ENCODE measurements at regions not wholly inside any gene's neighbourhood (a gene's known extent, or its start where the extent isn't known, plus 50 kb on each side); places are given as distances from the start of the nearest gene placed in this dataset.

DNA sequence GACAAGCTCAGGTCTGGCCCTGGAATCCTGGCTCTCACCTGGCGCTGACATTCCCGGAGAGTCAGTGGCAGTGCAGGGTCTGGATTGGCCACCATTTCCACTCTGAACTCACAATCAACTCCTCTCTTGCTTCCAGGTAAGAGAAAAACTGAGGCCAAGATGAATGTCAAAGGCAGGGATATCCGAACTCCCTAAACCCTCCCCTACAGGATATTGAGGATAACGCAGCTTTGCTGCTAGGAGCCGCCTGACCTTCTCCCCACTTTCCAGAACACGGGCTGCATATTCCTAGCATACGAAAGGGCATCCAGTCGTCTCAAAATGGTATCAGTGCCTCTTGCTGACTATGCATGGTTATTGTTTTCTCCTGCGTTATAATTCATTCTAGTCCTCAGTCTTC is 473.4 kb downstream of the SOX9 start:
- H3K36me3 ChIP-seq (ENCODE audit: control insufficient read depth in 2 of 2, insufficient read depth in 2 of 2, low read length in 2 of 2) = no peaks in the 10 kb centered on the region
- no peaks in the 10 kb centered on the region for H3K27me3 ChIP-seq (ENCODE audit: control insufficient read depth in 2 of 2, insufficient read depth in 2 of 2, low read length in 2 of 2)
- H3K9ac ChIP-seq (ENCODE audit: low read depth in 1 of 2, low read length in 2 of 2) = no peak overlapping the region
- no peak overlapping the region for H3K4me3 ChIP-seq (ENCODE audit: low read length in 2 of 2)
- peaks cover 3 to 8% of the 10 kb centered on the region in 2 donors for H3K4me1 ChIP-seq (ENCODE audit: control insufficient read depth in 2 of 2, insufficient read depth in 2 of 2, low read length in 2 of 2)
- no peak overlapping the region for H3K27ac ChIP-seq (ENCODE audit: low read depth in 2 of 2, low read length in 2 of 2)
- H3K9me3 ChIP-seq (ENCODE audit: control insufficient read depth in 2 of 2, low read length in 2 of 2) = no peaks in the 10 kb centered on the region

All from mucosa of rectum (tissue), 2 donors.